ENCODE measurements at regions not wholly inside any gene's neighbourhood (a gene's known extent, or its start where the extent isn't known, plus 50 kb on each side); places are given as distances from the start of the nearest gene placed in this dataset.

GRCh38 chr14:101259748-101260147, 301.5 kb upstream of the DIO3 start:
- TF ChIP-seq CTCF (IDR thresholded peaks at IDR 0.05) (no peak), POLR2AphosphoS5 (IDR thresholded peaks at IDR 0.05) (no peak), POLR2A (IDR thresholded peaks at IDR 0.05; ENCODE audit: low read depth) (no peak)
